ENCODE measurements at regions not wholly inside any gene's neighbourhood (a gene's known extent, or its start where the extent isn't known, plus 50 kb on each side); places are given as distances from the start of the nearest gene placed in this dataset.

DNA sequence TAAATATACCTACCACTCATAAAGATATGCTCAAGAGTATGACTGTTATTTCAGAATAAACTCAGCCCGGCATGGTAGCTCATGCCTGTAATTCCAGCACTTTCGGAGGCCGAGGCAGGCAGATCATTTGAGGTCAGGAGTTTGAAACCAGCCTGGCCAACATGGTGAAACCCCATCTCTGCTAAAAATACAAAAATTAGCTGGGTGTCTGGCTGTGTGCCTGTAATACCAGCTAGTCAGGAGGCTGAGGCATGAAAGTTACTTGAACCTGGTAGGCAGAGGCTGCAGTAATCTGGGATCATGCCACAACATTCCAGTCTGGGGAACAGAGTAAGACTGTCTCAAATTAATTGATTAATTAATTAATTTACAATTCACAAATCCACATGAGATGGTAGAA lies 208.2 kb upstream of the PDGFD start:
- TF ChIP-seq, protein P1, sequence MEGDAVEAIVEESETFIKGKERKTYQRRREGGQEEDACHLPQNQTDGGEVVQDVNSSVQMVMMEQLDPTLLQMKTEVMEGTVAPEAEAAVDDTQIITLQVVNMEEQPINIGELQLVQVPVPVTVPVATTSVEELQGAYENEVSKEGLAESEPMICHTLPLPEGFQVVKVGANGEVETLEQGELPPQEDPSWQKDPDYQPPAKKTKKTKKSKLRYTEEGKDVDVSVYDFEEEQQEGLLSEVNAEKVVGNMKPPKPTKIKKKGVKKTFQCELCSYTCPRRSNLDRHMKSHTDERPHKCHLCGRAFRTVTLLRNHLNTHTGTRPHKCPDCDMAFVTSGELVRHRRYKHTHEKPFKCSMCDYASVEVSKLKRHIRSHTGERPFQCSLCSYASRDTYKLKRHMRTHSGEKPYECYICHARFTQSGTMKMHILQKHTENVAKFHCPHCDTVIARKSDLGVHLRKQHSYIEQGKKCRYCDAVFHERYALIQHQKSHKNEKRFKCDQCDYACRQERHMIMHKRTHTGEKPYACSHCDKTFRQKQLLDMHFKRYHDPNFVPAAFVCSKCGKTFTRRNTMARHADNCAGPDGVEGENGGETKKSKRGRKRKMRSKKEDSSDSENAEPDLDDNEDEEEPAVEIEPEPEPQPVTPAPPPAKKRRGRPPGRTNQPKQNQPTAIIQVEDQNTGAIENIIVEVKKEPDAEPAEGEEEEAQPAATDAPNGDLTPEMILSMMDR (IDR thresholded peaks at IDR 0.05) = no peak
- TF ChIP-seq POLR2A (IDR thresholded peaks at IDR 0.05) = no peak

Measured in ovary (tissue), 3 donors.